WI38 (cell line): ENCODE measurements at regions not wholly inside any gene's neighbourhood (a gene's known extent, or its start where the extent isn't known, plus 50 kb on each side); places are given as distances from the start of the nearest gene placed in this dataset.
"Not testable (repeated sequence)": the region's sequence is repeated elsewhere in the genome, so short reads cannot be mapped to it uniquely, and the experiment has no call there.

Experiments used
- H3K4me3 ChIP-seq: 2 replicates; pipeline ENCODE4 v1.5.1; 2011; ENCODE audit warnings: low read depth, mild to moderate bottlenecking, control low read depth, low read length
- CTCF ChIP-seq: IDR thresholded peaks from 2 replicates; pipeline ENCODE4 v1.5.1; 2012; ENCODE audit warnings: low read depth, mild to moderate bottlenecking, control low read depth, low read length

- H3K4me3 ChIP-seq, result no peak overlapping the region
- no peak for TF ChIP-seq CTCF
These were observed 252.5 kb downstream of the VAPA start for GRCh38 chr18:10166164-10166807.

- no peak overlapping the region for H3K4me3 ChIP-seq
- TF ChIP-seq CTCF, result no peak
These were observed 253.9 kb downstream of the VAPA start for GRCh38 chr18:10167759-10168158.

- no peak overlapping the region for H3K4me3 ChIP-seq
- TF ChIP-seq CTCF, result no peak
These were observed 254.7 kb downstream of the VAPA start for GRCh38 chr18:10168477-10168876.

- no peak overlapping the region for H3K4me3 ChIP-seq
These were observed 255.3 kb downstream of the VAPA start for GRCh38 chr18:10169064-10169562.

GRCh38 chr18:10169814-10170213, 256.0 kb downstream of the VAPA start:
- H3K4me3 ChIP-seq, result no peak overlapping the region
- TF ChIP-seq CTCF, result no peak

More at GRCh38 chr18:10169064-10169562, 255.3 kb downstream of the VAPA start:
- TF ChIP-seq CTCF, result no peak

GRCh38 chr18:10170375-10170774, 256.6 kb downstream of the VAPA start:
- no peak overlapping the region for H3K4me3 ChIP-seq
- TF ChIP-seq CTCF, result no peak

- not testable (repeated sequence) for H3K4me3 ChIP-seq
These were observed 261.5 kb downstream of the VAPA start for GRCh38 chr18:10175333-10175732.

- H3K4me3 ChIP-seq, result not testable (repeated sequence)
These were observed 265.5 kb downstream of the VAPA start for GRCh38 chr18:10179326-10179725.
